ENCODE measurements at regions not wholly inside any gene's neighbourhood (a gene's known extent, or its start where the extent isn't known, plus 50 kb on each side); places are given as distances from the start of the nearest gene placed in this dataset.

DNA sequence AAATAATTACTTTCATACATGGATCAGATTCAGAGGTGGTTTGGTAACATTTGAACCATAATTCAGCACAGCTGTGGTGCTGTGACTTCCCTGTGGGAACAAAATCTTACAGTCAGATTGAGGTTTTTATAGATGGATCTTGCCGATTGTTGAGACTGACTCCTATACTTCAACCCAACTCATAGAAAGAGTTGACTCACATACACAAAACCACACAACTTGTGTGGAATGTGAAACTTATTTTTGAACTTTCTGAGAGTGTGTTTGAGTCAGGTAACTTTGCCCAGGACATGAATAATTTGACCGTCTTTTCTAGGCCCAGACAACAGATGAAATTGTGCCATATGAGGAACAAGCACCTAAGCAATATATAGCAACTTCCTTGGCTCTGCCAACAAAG lies 1152.4 kb upstream of the AMELY start:
- TF ChIP-seq POLR2A (IDR thresholded peaks at IDR 0.05; ENCODE audit: low read length), result no peak
- TF ChIP-seq GATA1 (IDR thresholded peaks at IDR 0.05; ENCODE audit: low read depth, low read length), result no peak

Measured in erythroblast (primary cell).